IMR-90 (cell line): ENCODE measurements at regions not wholly inside any gene's neighbourhood (a gene's known extent, or its start where the extent isn't known, plus 50 kb on each side); places are given as distances from the start of the nearest gene placed in this dataset.
A peak's percentile ranks its signal among the peaks of the same experiment; 100 is the strongest.

Source experiments
- ATAC-seq: fragments of 200-7000 bp; cut with Tn5 transposase; 2 replicates; pipeline ENCODE4 v1.9.1; 2020; ENCODE audit warnings: low read depth, mild to moderate bottlenecking, moderate library complexity
- BruUV-seq: library from RNA; stranded (reverse); fragments of 400-500 nt; replicated peaks from 2 replicates; lab custom pipeline; 2021; lab: Mats Ljungman, UMichigan
- CTCF ChIA-PET: fragments of 300-600 bp; formaldehyde crosslinking; extraction: SDS; loops from one replicate; lab custom pipeline; 2021; ENCODE audit warnings: antibody characterized with exemption; lab: Yijun Ruan, JAX
- POLR2A ChIA-PET: fragments of 300-600 bp; sonication (Branson Sonifier 250); formaldehyde crosslinking; loops from one replicate; lab custom pipeline; 2022; ENCODE audit warnings: antibody characterized with exemption; ENCODE audit not compliant: unreplicated experiment; lab: Charles Lee
- DNase-seq: peaks from one replicate; pipeline ENCODE4 v3.0.0; 2013
- H2AFZ ChIP-seq: replicated peaks from 2 replicates; pipeline ENCODE3; 2013; ENCODE audit warnings: low read length, mild to moderate bottlenecking; ENCODE audit not compliant: poor library complexity
- H2AK5ac ChIP-seq: 2 replicates; pipeline ENCODE4 v1.6.1; 2013; ENCODE audit warnings: low read depth, low read length, inconsistent platforms
- H2AK9ac ChIP-seq: replicated peaks from 2 replicates; pipeline ENCODE3; 2013; ENCODE audit warnings: mild to moderate bottlenecking, low read depth, low read length, moderate library complexity; ENCODE audit not compliant: poor library complexity
- H2BK120ac ChIP-seq: 2 replicates; pipeline ENCODE4 v1.6.1; 2013; ENCODE audit warnings: low read depth, low read length, inconsistent platforms
- H2BK15ac ChIP-seq: 3 replicates; pipeline ENCODE4 v1.6.1; 2013; ENCODE audit warnings: low read depth, low read length, inconsistent platforms
- H2BK20ac ChIP-seq: 2 replicates; pipeline ENCODE4 v1.6.1; 2013; ENCODE audit warnings: low read depth, mild to moderate bottlenecking, inconsistent platforms, low read length, moderate library complexity
- H2BK5ac ChIP-seq: 2 replicates; pipeline ENCODE4 v1.6.1; 2013; ENCODE audit warnings: mild to moderate bottlenecking, low read depth, low read length, inconsistent platforms; ENCODE audit not compliant: poor library complexity, severe bottlenecking
- H3K14ac ChIP-seq: replicated peaks from 2 replicates; pipeline ENCODE4 v1.6.1; 2013; ENCODE audit warnings: low read depth, low read length, inconsistent platforms
- H3K18ac ChIP-seq: 2 replicates; pipeline ENCODE4 v1.6.1; 2013; ENCODE audit warnings: low read depth, low read length, control low read depth
- H3K23ac ChIP-seq: 2 replicates; pipeline ENCODE4 v1.6.1; 2013; ENCODE audit warnings: low read depth, low read length, inconsistent platforms
- H3K27ac ChIP-seq: 2 replicates; pipeline ENCODE4 v1.5.1; 2013; ENCODE audit warnings: mild to moderate bottlenecking, control low read depth, low read length; ENCODE audit not compliant: insufficient read depth
- H3K27me3 ChIP-seq: 2 replicates; pipeline ENCODE4 v1.6.1; 2013; ENCODE audit warnings: low read length; ENCODE audit not compliant: control insufficient read depth, insufficient read depth
- H3K36me3 ChIP-seq: 2 replicates; pipeline ENCODE4 v1.6.1; 2013; ENCODE audit warnings: low read length, mixed read lengths; ENCODE audit not compliant: control insufficient read depth, insufficient read depth
- H3K4ac ChIP-seq: 2 replicates; pipeline ENCODE4 v1.6.1; 2013; ENCODE audit warnings: low read depth, low read length, inconsistent platforms
- H3K4me1 ChIP-seq: 2 replicates; pipeline ENCODE4 v1.6.1; 2013; ENCODE audit warnings: low read length, mixed read lengths; ENCODE audit not compliant: control insufficient read depth, insufficient read depth
- H3K4me2 ChIP-seq: 2 replicates; pipeline ENCODE4 v1.6.1; 2013; ENCODE audit warnings: low read depth, mild to moderate bottlenecking, control low read depth, low read length, moderate library complexity
- H3K4me3 ChIP-seq: 2 replicates; pipeline ENCODE4 v1.5.1; 2013; ENCODE audit warnings: low read depth, mild to moderate bottlenecking, control low read depth, low read length, moderate library complexity; ENCODE audit not compliant: insufficient read depth
- H3K56ac ChIP-seq: 2 replicates; pipeline ENCODE4 v1.6.1; 2013; ENCODE audit warnings: low read length, inconsistent platforms; ENCODE audit not compliant: insufficient read depth; ENCODE audit errors: extremely low read depth
- H3K79me1 ChIP-seq, 2 experiments: 2 replicates each; pipeline ENCODE4 v1.6.1; 2013; ENCODE audit warnings: low read length in 2 of 2, inconsistent platforms in 1 of 2, low read depth in 1 of 2
- H3K9ac ChIP-seq: 2 replicates; pipeline ENCODE4 v1.6.1; 2013; ENCODE audit warnings: low read depth, low read length, control low read depth
- H3K9me1 ChIP-seq: 2 replicates; pipeline ENCODE4 v1.6.1; 2013; ENCODE audit warnings: low read length, inconsistent platforms; ENCODE audit not compliant: insufficient read depth
- H3K9me3 ChIP-seq: 2 replicates; pipeline ENCODE4 v1.6.1; 2013; ENCODE audit warnings: low read length; ENCODE audit not compliant: control insufficient read depth, insufficient read depth
- H4K20me1 ChIP-seq: 2 replicates; pipeline ENCODE4 v1.6.1; 2013; ENCODE audit warnings: low read length, inconsistent platforms; ENCODE audit not compliant: insufficient read depth
- H4K5ac ChIP-seq: 2 replicates; pipeline ENCODE4 v1.6.1; 2013; ENCODE audit warnings: mild to moderate bottlenecking, low read depth, low read length, control low read depth
- H4K8ac ChIP-seq, 2 experiments: 2 replicates each; pipeline ENCODE4 v1.6.1; 2013; ENCODE audit warnings: low read depth in 2 of 2, low read length in 2 of 2, control low read depth in 1 of 2, inconsistent platforms in 1 of 2
- H4K91ac ChIP-seq: 2 replicates; pipeline ENCODE4 v1.6.1; 2013; ENCODE audit warnings: low read depth, low read length, inconsistent platforms; ENCODE audit not compliant: insufficient read depth
- BHLHE40 ChIP-seq: fragments of 150-350 bp; IDR thresholded peaks from 2 replicates; pipeline ENCODE4 v1.6.1; 2016; ENCODE audit warnings: mild to moderate bottlenecking, low read depth, low read length
- CEBPB ChIP-seq: IDR thresholded peaks from 2 replicates; pipeline ENCODE4 v1.6.1; 2012; ENCODE audit warnings: low read depth, low read length, improper control_type of control experiment
- CHD1 ChIP-seq: IDR thresholded peaks from 2 replicates; pipeline ENCODE4 v1.6.1; 2012; ENCODE audit warnings: low read depth, low read length, improper control_type of control experiment
- CTCF ChIP-seq: conservative IDR thresholded peaks from 2 replicates; pipeline ENCODE4 v1.5.1; 2012; ENCODE audit warnings: mild to moderate bottlenecking, low read depth, low read length, improper control_type of control experiment
- ELK1 ChIP-seq: fragments of 150-350 bp; IDR thresholded peaks from 2 replicates; pipeline ENCODE4 v1.6.1; 2016; ENCODE audit warnings: low read depth, mild to moderate bottlenecking, low read length, moderate library complexity, borderline replicate concordance
- FOS ChIP-seq: fragments of 150-350 bp; IDR thresholded peaks from 2 replicates; pipeline ENCODE4 v1.6.1; 2016; ENCODE audit warnings: low read depth, low read length
- MAFK ChIP-seq: IDR thresholded peaks from 2 replicates; pipeline ENCODE4 v1.6.1; 2012; ENCODE audit warnings: low read depth, low read length, improper control_type of control experiment
- MAZ ChIP-seq: IDR thresholded peaks from 2 replicates; pipeline ENCODE4 v1.6.1; 2012; ENCODE audit warnings: low read depth, mild to moderate bottlenecking, low read length, improper control_type of control experiment, moderate library complexity, borderline replicate concordance
- MXI1 ChIP-seq: IDR thresholded peaks from 2 replicates; pipeline ENCODE4 v1.6.1; 2012; ENCODE audit warnings: low read depth, mild to moderate bottlenecking, low read length, moderate library complexity, borderline replicate concordance
- NFE2L2 ChIP-seq: fragments of 150-350 bp; IDR thresholded peaks from 2 replicates; pipeline ENCODE4 v1.6.1; 2016; ENCODE audit warnings: low read depth, mild to moderate bottlenecking, low read length
- POLR2A ChIP-seq: IDR thresholded peaks from 2 replicates; pipeline ENCODE4 v1.6.1; 2012; ENCODE audit warnings: mild to moderate bottlenecking, low read depth, low read length
- RAD21 ChIP-seq: IDR thresholded peaks from 2 replicates; pipeline ENCODE4 v1.6.1; 2012; ENCODE audit warnings: low read length, improper control_type of control experiment
- RFX5 ChIP-seq: IDR thresholded peaks from 2 replicates; pipeline ENCODE4 v1.8.0; 2012; ENCODE audit warnings: low read depth, mild to moderate bottlenecking, low read length, moderate library complexity
- SMC3 ChIP-seq: fragments of 150-350 bp; IDR thresholded peaks from 2 replicates; pipeline ENCODE4 v1.6.1; 2016; ENCODE audit warnings: low read depth, mild to moderate bottlenecking, antibody characterized with exemption, low read length, moderate library complexity
- USF2 ChIP-seq: fragments of 150-350 bp; IDR thresholded peaks from 2 replicates; pipeline ENCODE4 v1.6.1; 2017; ENCODE audit warnings: mild to moderate bottlenecking, antibody characterized with exemption, low read length, low read depth
- WGBS, 2 experiments: methylation state at CpG; one replicate each; pipeline versions ENCODE4 v1.1.5 to v1.1.7; 2013; ENCODE audit warnings: missing lambda C conversion rate in 2 of 2; ENCODE audit not compliant: insufficient read length in 1 of 2; ENCODE audit errors: extremely low coverage in 2 of 2; 5-methylcytosine and 5-hydroxymethylcytosine counted together
- dilution Hi-C: fragments of 300-500 bp; cut with HindIII; formaldehyde crosslinking; loops from one replicate; pipeline ENCODE4 v1.14.3; 2018; ENCODE audit warnings: low sequenced_read_pairs; ENCODE audit not compliant: unreplicated experiment
- in situ Hi-C: fragments of 300-500 bp; cut with MboI; formaldehyde crosslinking; loops from 3 replicates; pipeline ENCODE4 v1.14.3; 2019; ENCODE audit warnings: low sequenced_read_pairs, inconsistent platforms, mixed read lengths
- intact Hi-C: fragments of 100-400 bp; cut with micrococcal nuclease; formaldehyde crosslinking; loops from 2 replicates; pipeline ENCODE4 v1.10.0; 2022

- no peak overlapping the region for H4K8ac ChIP-seq
- no peak overlapping the region for H3K4me2 ChIP-seq
- H3K27me3 ChIP-seq, result no peaks in the 10 kb centered on the region
- no peak overlapping the region for H2AK5ac ChIP-seq
- no peak overlapping the region for H3K27ac ChIP-seq
- H2BK5ac ChIP-seq, result no peak overlapping the region
- H3K9ac ChIP-seq, result no peak overlapping the region
- no peak for TF ChIP-seq POLR2A
- TF ChIP-seq BHLHE40, result no peak
- no peak for TF ChIP-seq MAFK
- no peak for TF ChIP-seq MXI1
- no peak for TF ChIP-seq MAZ
- TF ChIP-seq FOS, result no peak
- TF ChIP-seq RAD21, result no peak
- TF ChIP-seq ELK1, result no peak
- no peak for TF ChIP-seq CEBPB
- TF ChIP-seq USF2, result no peak
- no peak for TF ChIP-seq CHD1
- no peak for TF ChIP-seq SMC3
- no peak for TF ChIP-seq NFE2L2
- TF ChIP-seq RFX5, result no peak
- no peak for TF ChIP-seq CTCF
- no peak overlapping the region for H2BK15ac ChIP-seq
- no TSS peak for BruUV-seq
- no peak overlapping the region for H2AFZ ChIP-seq
- H2BK20ac ChIP-seq, result no peak overlapping the region
- WGBS, 2 experiments, result 24% methylated on average over 2 of the region's 13 CpGs; no CpG with 5 or more reads in 1 of the 2 experiments
- ChIA-PET CTCF (no interaction called here), POLR2A (interaction anchor here (0.7 kb wide), 1 partner anchor 21 kb away, joined by 3 read pairs; no protein-coding TSS in a partner anchor)
- no peaks in the 10 kb centered on the region for H3K79me1 ChIP-seq
- H3K9me1 ChIP-seq, result no peaks in the 10 kb centered on the region
- H3K4me3 ChIP-seq, result no peak overlapping the region
- H2BK120ac ChIP-seq, result no peak overlapping the region
- dilution Hi-C loops (no loop called here), in situ Hi-C loops (no loop called here), intact Hi-C loops (no loop called here)
- H3K14ac ChIP-seq, result no peak overlapping the region
- no peak overlapping the region for H3K4ac ChIP-seq
- H4K91ac ChIP-seq, result no peak overlapping the region
- no peaks in the 10 kb centered on the region for H4K20me1 ChIP-seq
- H3K56ac ChIP-seq, result no peak overlapping the region
- no peaks in the 10 kb centered on the region for H3K36me3 ChIP-seq
- H4K5ac ChIP-seq, result no peak overlapping the region
- peaks cover 4% of the 10 kb centered on the region; the same call in 1 of the 2 replicates for H3K9me3 ChIP-seq
- H3K23ac ChIP-seq, result no peak overlapping the region
- H3K4me1 ChIP-seq, result no peaks in the 10 kb centered on the region
- DNase-seq (peak; percentile 7), ATAC-seq (no peak)
- H3K18ac ChIP-seq, result no peak overlapping the region
- no peak overlapping the region for H2AK9ac ChIP-seq
Measured at GRCh38 chr18:70659036-70659925, 370.4 kb downstream of the SOCS6 start.
